Right lobe of liver (tissue), 4 donors: ENCODE measurements at regions not wholly inside any gene's neighbourhood (a gene's known extent, or its start where the extent isn't known, plus 50 kb on each side); places are given as distances from the start of the nearest gene placed in this dataset.

ENCODE experiments used
- POLR2A ChIP-seq: fragments of 450-650 bp; IDR thresholded peaks from one replicate; pipeline ENCODE4 v1.6.1; 2017; ENCODE audit warnings: antibody characterized with exemption, mild to moderate bottlenecking
- TF ChIP-seq, protein P1 (sequence below), 4 donors: fragments of 200-600 bp in 3 of 4; fragments of 450-650 bp in 1 of 4; IDR thresholded peaks; one replicate each; pipeline versions ENCODE4 v1.5.1 to v1.8.0; 2016 to 2022; ENCODE audit warnings: antibody characterized with exemption in 4 of 4, mild to moderate bottlenecking in 2 of 4
- donor health status: DM: no; HTN: no; CAD: no.
- donor health status: DM: no; HTN: no; CAD: no.
- donor health status: DM: no; HTN: yes; CAD: no.

DNA sequence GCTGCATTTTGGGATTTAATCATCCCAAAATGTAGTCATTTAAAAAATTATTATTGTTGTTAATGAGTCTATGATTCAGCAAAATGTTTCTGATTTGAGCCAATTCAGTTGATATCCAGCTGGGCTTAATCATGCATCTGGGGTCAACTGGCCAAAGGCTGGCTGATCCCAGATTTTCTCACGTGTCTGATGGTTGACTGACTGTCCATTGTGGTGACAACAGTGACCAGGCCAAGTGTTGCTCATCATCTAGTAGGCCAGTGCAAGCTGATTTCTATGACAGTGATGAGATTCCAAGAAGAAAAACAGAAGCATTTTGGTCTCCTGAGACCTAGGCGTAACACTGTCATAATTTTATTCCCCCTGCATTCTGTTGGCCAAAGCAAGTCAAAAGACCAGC, 80.1 kb upstream of the ZC3H11B start:
- TF ChIP-seq, protein P1, sequence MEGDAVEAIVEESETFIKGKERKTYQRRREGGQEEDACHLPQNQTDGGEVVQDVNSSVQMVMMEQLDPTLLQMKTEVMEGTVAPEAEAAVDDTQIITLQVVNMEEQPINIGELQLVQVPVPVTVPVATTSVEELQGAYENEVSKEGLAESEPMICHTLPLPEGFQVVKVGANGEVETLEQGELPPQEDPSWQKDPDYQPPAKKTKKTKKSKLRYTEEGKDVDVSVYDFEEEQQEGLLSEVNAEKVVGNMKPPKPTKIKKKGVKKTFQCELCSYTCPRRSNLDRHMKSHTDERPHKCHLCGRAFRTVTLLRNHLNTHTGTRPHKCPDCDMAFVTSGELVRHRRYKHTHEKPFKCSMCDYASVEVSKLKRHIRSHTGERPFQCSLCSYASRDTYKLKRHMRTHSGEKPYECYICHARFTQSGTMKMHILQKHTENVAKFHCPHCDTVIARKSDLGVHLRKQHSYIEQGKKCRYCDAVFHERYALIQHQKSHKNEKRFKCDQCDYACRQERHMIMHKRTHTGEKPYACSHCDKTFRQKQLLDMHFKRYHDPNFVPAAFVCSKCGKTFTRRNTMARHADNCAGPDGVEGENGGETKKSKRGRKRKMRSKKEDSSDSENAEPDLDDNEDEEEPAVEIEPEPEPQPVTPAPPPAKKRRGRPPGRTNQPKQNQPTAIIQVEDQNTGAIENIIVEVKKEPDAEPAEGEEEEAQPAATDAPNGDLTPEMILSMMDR (IDR thresholded peaks at IDR 0.05), result no peak
- TF ChIP-seq POLR2A, result no peak
